IPS-NIHi7 (cell line): ENCODE measurements at regions not wholly inside any gene's neighbourhood (a gene's known extent, or its start where the extent isn't known, plus 50 kb on each side); places are given as distances from the start of the nearest gene placed in this dataset.

ENCODE experiments used
- DNase-seq: peaks from one replicate; pipeline ENCODE4 v3.0.0; 2012; ENCODE audit warnings: mixed read lengths; ENCODE audit errors: extremely low spot score

- no peak for DNase-seq
Measured at GRCh38 chr16:87241137-87241771, 75.9 kb downstream of the C16orf95 start.

- no peak for DNase-seq
Measured at GRCh38 chr16:87243478-87243877, 73.7 kb downstream of the C16orf95 start.

GRCh38 chr16:87244636-87245197 lies 72.5 kb downstream of the C16orf95 start:
- no peak for DNase-seq

- no peak for DNase-seq
Measured at GRCh38 chr16:87245511-87245910, 71.7 kb downstream of the C16orf95 start.

- DNase-seq, result no peak
Measured at GRCh38 chr16:87246269-87247065, 70.7 kb downstream of the C16orf95 start.

- DNase-seq, result no peak
Measured at GRCh38 chr16:87248714-87249113, 68.5 kb downstream of the C16orf95 start.

GRCh38 chr16:87249425-87249824 lies 67.8 kb downstream of the C16orf95 start:
- no peak for DNase-seq

- no peak for DNase-seq
Measured at GRCh38 chr16:87250431-87250960, 66.7 kb downstream of the C16orf95 start.

GRCh38 chr16:87252269-87252970 lies 64.8 kb downstream of the C16orf95 start:
- DNase-seq, result no peak
